ENCODE measurements at regions not wholly inside any gene's neighbourhood (a gene's known extent, or its start where the extent isn't known, plus 50 kb on each side); places are given as distances from the start of the nearest gene placed in this dataset.

GRCh38 chr6:84379142-84379541 is 151.7 kb upstream of the CEP162 start:
- TF ChIP-seq CTCF (IDR thresholded peaks at IDR 0.05) (no peak), POLR2A (IDR thresholded peaks at IDR 0.05) (no peak), EP300 (IDR thresholded peaks at IDR 0.05; ENCODE audit: low read depth) (no peak)
